ENCODE measurements at regions not wholly inside any gene's neighbourhood (a gene's known extent, or its start where the extent isn't known, plus 50 kb on each side); places are given as distances from the start of the nearest gene placed in this dataset.

DNA sequence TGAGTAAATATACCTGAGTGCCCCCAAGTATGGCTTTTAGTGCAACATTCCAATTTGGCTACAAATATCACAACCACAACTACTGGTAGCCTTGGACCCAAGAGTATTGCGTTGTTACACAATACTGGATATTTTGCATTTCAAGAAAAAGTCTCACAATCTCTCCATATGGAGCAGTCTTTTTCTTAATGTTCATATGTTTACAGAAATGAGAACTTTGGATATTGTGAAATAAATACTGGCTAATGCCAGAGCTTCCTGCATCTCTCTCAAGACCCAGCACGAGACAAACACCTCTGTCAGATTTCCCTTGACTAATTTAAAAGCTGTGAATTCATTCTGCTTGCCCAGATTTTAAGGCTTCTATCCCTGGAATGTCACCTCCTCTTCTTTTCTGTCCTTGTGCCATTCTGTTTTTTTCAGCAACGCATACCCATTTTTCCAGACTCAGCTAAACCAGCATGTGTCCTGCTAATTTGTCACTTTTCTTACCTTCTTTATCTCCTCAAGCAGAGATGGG, 136.2 kb upstream of the BACE2 start:
- H3K9ac ChIP-seq (replicated peaks in 1 of 4; ENCODE audit: extremely low read depth in 1 of 4, low read depth in 3 of 4, low read length in 3 of 4), result no peak overlapping the region
- FAIRE-seq (no peak), DNase-seq (ENCODE audit: low read depth in 1 of 2, low spot score in 2 of 2) (no peak)
- TF ChIP-seq POU5F1 (IDR thresholded peaks at IDR 0.05; ENCODE audit: low read depth, low read length), result no peak
- no peaks in the 10 kb centered on the region; a peak in 1 of 4 replicates for H3K9me3 ChIP-seq (ENCODE audit: insufficient read depth in 2 of 2, low read depth in 1 of 2, low read length in 1 of 2)
- no peak overlapping the region for H3K56ac ChIP-seq (replicated peaks; ENCODE audit: insufficient read length, low read depth, low read length)
- H4K91ac ChIP-seq (replicated peaks; ENCODE audit: insufficient read length, low read length), result no peak overlapping the region
- POLR2A ChIA-PET (ENCODE audit: partially characterized antibody), result no interaction called here
- H3K27me3 ChIP-seq (replicated peaks in 1 of 4; ENCODE audit: control insufficient read depth in 3 of 4, extremely low read depth in 1 of 4, insufficient read depth in 3 of 4, low read length in 3 of 4), result no peaks in the 10 kb centered on the region; a peak in 1 of 7 replicates
- no peak overlapping the region for H3K27ac ChIP-seq (ENCODE audit: low read depth, low read length)
- H3K79me2 ChIP-seq (ENCODE audit: control insufficient read depth in 1 of 2, insufficient read depth in 2 of 2, low read length in 2 of 2), result no peaks in the 10 kb centered on the region
- no peaks in the 10 kb centered on the region for H3K36me3 ChIP-seq (ENCODE audit: control insufficient read depth in 2 of 4, insufficient read depth in 4 of 4, low read length in 3 of 4)
- no peak overlapping the region for H2BK12ac ChIP-seq (ENCODE audit: low read depth, low read length)
- H2BK15ac ChIP-seq (ENCODE audit: low read length), result no peak overlapping the region
- H4K5ac ChIP-seq (ENCODE audit: insufficient read length, low read depth, low read length), result no peak overlapping the region
- H4K8ac ChIP-seq (ENCODE audit: extremely low read depth, insufficient read depth, low read length), result no peak overlapping the region
- no peak overlapping the region for H3K14ac ChIP-seq (ENCODE audit: insufficient read length)
- no peak overlapping the region for H2BK5ac ChIP-seq (ENCODE audit: low read depth, low read length)
- H2AK5ac ChIP-seq (ENCODE audit: low read depth, low read length), result no peak overlapping the region
- H3K4me3 ChIP-seq (ENCODE audit: extremely low read depth in 1 of 4, insufficient read depth in 2 of 4, low read depth in 3 of 4, low read length in 4 of 4), result no peak overlapping the region
- no peak overlapping the region for H2BK20ac ChIP-seq (ENCODE audit: low read length)
- no peak overlapping the region for H3K4me2 ChIP-seq (ENCODE audit: insufficient read depth in 1 of 2, low read depth in 2 of 2, low read length in 2 of 2)
- H3K23ac ChIP-seq (ENCODE audit: insufficient read length), result no peak overlapping the region
- CTCF ChIA-PET (ENCODE audit: partially characterized antibody), result no interaction called here
- H3K23me2 ChIP-seq (ENCODE audit: low read depth, low read length), result no peaks in the 10 kb centered on the region; the same call in 1 of the 2 replicates
- no peak overlapping the region for H2BK120ac ChIP-seq (replicated peaks; ENCODE audit: low read depth, low read length)
- H2AFZ ChIP-seq (ENCODE audit: low read length), result no peak overlapping the region
- 98% methylated on average over 3 of the region's 3 CpGs; no CpG with 5 or more reads in 1 of the 2 experiments for WGBS, 2 experiments (ENCODE audit: extremely low coverage in 1 of 2, insufficient coverage in 1 of 2, insufficient read length in 1 of 2, insufficient replicate concordance in 2 of 2, low coverage in 1 of 2, low lambda C conversion rate in 2 of 2, missing lambda C conversion rate in 1 of 2)
- H3K4me1 ChIP-seq (replicated peaks in 1 of 4; ENCODE audit: control insufficient read depth in 3 of 4, insufficient read depth in 4 of 4, low read length in 3 of 4), result no peaks in the 10 kb centered on the region
- no peak overlapping the region for H3K4ac ChIP-seq (replicated peaks; ENCODE audit: insufficient read length, low read depth, low read length)
- no peak overlapping the region for H3K18ac ChIP-seq (ENCODE audit: extremely low read depth, low read length)
- no peaks in the 10 kb centered on the region for H3K79me1 ChIP-seq (ENCODE audit: low read depth, low read length)
- H4K20me1 ChIP-seq (replicated peaks in 1 of 2; ENCODE audit: control insufficient read depth in 1 of 2, insufficient read depth in 2 of 2, low read length in 2 of 2), result no peaks in the 10 kb centered on the region

Measured in H1 (cell line).